Esophagus muscularis mucosa (tissue), 4 donors: ENCODE measurements at regions not wholly inside any gene's neighbourhood (a gene's known extent, or its start where the extent isn't known, plus 50 kb on each side); places are given as distances from the start of the nearest gene placed in this dataset.
"Not testable (repeated sequence)": the region's sequence is repeated elsewhere in the genome, so short reads cannot be mapped to it uniquely, and the experiment has no call there.

ENCODE experiments used
- DNase-seq: peaks from one replicate; pipeline ENCODE4 v3.0.0-alpha.2; 2017; ENCODE audit errors: extremely low spot score
- H3K27ac ChIP-seq, 4 donors: fragments of 200-600 bp; sonication (generic); replicated peaks in 1 of 4; 1 replicate in 3 of 4; 2 replicates in 1 of 4; pipeline ENCODE4 v1.5.1; 2016 to 2019; ENCODE audit warnings: mild to moderate bottlenecking in 1 of 4
- H3K27me3 ChIP-seq, 4 donors: fragments of 200-600 bp; sonication (generic); one replicate each; pipeline versions ENCODE4 v1.5.1 to v1.6.0; 2016 to 2019
- H3K36me3 ChIP-seq, 4 donors: fragments of 200-600 bp; sonication (generic); one replicate each; pipeline ENCODE4 v1.5.1; 2016 to 2019
- H3K4me1 ChIP-seq, 4 donors: fragments of 200-600 bp; sonication (generic); one replicate each; pipeline ENCODE4 v1.5.1; 2016 to 2019
- H3K4me3 ChIP-seq, 4 donors: fragments of 200-600 bp; sonication (generic); 1 replicate in 2 of 4; 2 replicates in 2 of 4; pipeline ENCODE4 v1.5.1; 2016 to 2019; ENCODE audit warnings: mild to moderate bottlenecking in 4 of 4, moderate library complexity in 1 of 4
- H3K9me3 ChIP-seq, 4 donors: fragments of 200-600 bp; sonication (generic); 1 replicate in 3 of 4; 2 replicates in 1 of 4; pipeline ENCODE4 v1.5.1; 2016 to 2019
- CTCF ChIP-seq, 3 experiments: fragments of 200-600 bp in 2 of 3; fragments of 450-650 bp in 1 of 3; sonication (generic) in 2 of 3; IDR thresholded peaks; one replicate each; pipeline ENCODE4 v1.5.1; 2017 to 2019; ENCODE audit warnings: antibody characterized with exemption in 3 of 3, mild to moderate bottlenecking in 2 of 3, moderate library complexity in 1 of 3
- EP300 ChIP-seq: sonication (generic); formaldehyde crosslinking; IDR thresholded peaks from one replicate; pipeline ENCODE4 v1.6.1; 2017; ENCODE audit warnings: antibody characterized with exemption
- POLR2A ChIP-seq: fragments of 450-650 bp; IDR thresholded peaks from one replicate; pipeline ENCODE4 v1.6.1; 2017; ENCODE audit warnings: antibody characterized with exemption, moderate library complexity, mild to moderate bottlenecking, low read depth
- POLR2AphosphoS5 ChIP-seq, 2 donors: sonication (generic); formaldehyde crosslinking; IDR thresholded peaks; one replicate each; pipeline ENCODE4 v1.6.1; 2017; ENCODE audit warnings: antibody characterized with exemption in 2 of 2
- WGBS: methylation state at CpG from one replicate; pipeline ENCODE4 v1.1.5; 2018; 5-methylcytosine and 5-hydroxymethylcytosine counted together
- intact Hi-C: fragments of 100-400 bp; cut with DNase I; formaldehyde crosslinking; loops from one replicate; pipeline ENCODE4 v1.15.1; 2023

- H3K4me3 ChIP-seq: no peak overlapping the region
- H3K36me3 ChIP-seq: no peaks in the 10 kb centered on the region
- H3K27me3 ChIP-seq: peaks cover 0 to 27% (median 0%) of the 10 kb centered on the region in 4 donors
- DNase-seq: no peak
- intact Hi-C loops: no loop called here
- WGBS: 34% methylated on average over 42 of the region's 51 CpGs
- no peaks in the 10 kb centered on the region for H3K4me1 ChIP-seq
- no peak for TF ChIP-seq POLR2AphosphoS5 (IDR thresholded peaks at IDR 0.05)
- TF ChIP-seq POLR2A: no peak
- TF ChIP-seq CTCF (IDR thresholded peaks at IDR 0.05): no peak
- no peak for TF ChIP-seq EP300
- H3K27ac ChIP-seq: no peak overlapping the region
- peaks cover 0 to 52% (median 32%) of the 10 kb centered on the region in 4 donors for H3K9me3 ChIP-seq
Observed at GRCh38 chr7:57203161-57203791, 71.0 kb upstream of the ZNF479 start.

GRCh38 chr7:57203858-57204257 is 71.6 kb upstream of the ZNF479 start:
- H3K36me3 ChIP-seq, H3K27ac ChIP-seq, H3K4me1 ChIP-seq, H3K4me3 ChIP-seq, intact Hi-C loops, DNase-seq: not testable (repeated sequence)
- Histone ChIP-seq H3K27me3 (peaks cover 0 to 29% (median 0%) of the 10 kb centered on the region in 4 donors), H3K9me3 (peaks cover 0 to 51% (median 32%) of the 10 kb centered on the region in 4 donors)
- 81% methylated on average over 5 of the region's 15 CpGs for WGBS

GRCh38 chr7:57204411-57204811 is 72.2 kb upstream of the ZNF479 start:
- peaks cover 0 to 29% (median 0%) of the 10 kb centered on the region in 4 donors for H3K27me3 ChIP-seq
- WGBS: 97% methylated on average over 8 of the region's 10 CpGs
- intact Hi-C loops: no loop called here
- no peak overlapping the region for H3K4me3 ChIP-seq
- TF ChIP-seq CTCF (IDR thresholded peaks at IDR 0.05): no peak
- TF ChIP-seq POLR2A: no peak
- TF ChIP-seq EP300: no peak
- no peak for TF ChIP-seq POLR2AphosphoS5 (IDR thresholded peaks at IDR 0.05)
- H3K36me3 ChIP-seq: no peaks in the 10 kb centered on the region
- H3K4me1 ChIP-seq: no peaks in the 10 kb centered on the region
- H3K27ac ChIP-seq: no peak overlapping the region
- H3K9me3 ChIP-seq: peaks cover 0 to 49% (median 29%) of the 10 kb centered on the region in 4 donors
- no peak for DNase-seq

GRCh38 chr7:57205000-57205399 is 72.8 kb upstream of the ZNF479 start:
- TF ChIP-seq CTCF (IDR thresholded peaks at IDR 0.05) (no peak), POLR2AphosphoS5 (IDR thresholded peaks at IDR 0.05) (no peak), EP300 (no peak), POLR2A (no peak)
- Histone ChIP-seq H3K27ac (no peak overlapping the region), H3K27me3 (peaks cover 0 to 29% (median 0%) of the 10 kb centered on the region in 4 donors), H3K36me3 (no peaks in the 10 kb centered on the region), H3K9me3 (peaks cover 0 to 49% (median 24%) of the 10 kb centered on the region in 4 donors), H3K4me1 (no peaks in the 10 kb centered on the region), H3K4me3 (no peak overlapping the region)
- intact Hi-C loops: no loop called here
- no peak for DNase-seq
- 93% methylated on average over 5 of the region's 7 CpGs for WGBS

GRCh38 chr7:57207836-57208235 is 75.6 kb upstream of the ZNF479 start:
- TF ChIP-seq POLR2AphosphoS5 (IDR thresholded peaks at IDR 0.05) (no peak), EP300 (no peak), POLR2A (no peak), CTCF (IDR thresholded peaks at IDR 0.05) (no peak)
- Histone ChIP-seq H3K4me1 (no peaks in the 10 kb centered on the region), H3K9me3 (peaks cover 0 to 29% (median 13%) of the 10 kb centered on the region in 4 donors), H3K36me3 (no peaks in the 10 kb centered on the region), H3K27me3 (peaks cover 0 to 28% (median 0%) of the 10 kb centered on the region in 4 donors), H3K4me3 (no peak overlapping the region), H3K27ac (no peak overlapping the region)
- intact Hi-C loops: no loop called here
- 74% methylated on average over 6 of the region's 6 CpGs for WGBS
- no peak for DNase-seq
